OCI-LY3 (cell line): ENCODE measurements at regions not wholly inside any gene's neighbourhood (a gene's known extent, or its start where the extent isn't known, plus 50 kb on each side); places are given as distances from the start of the nearest gene placed in this dataset.

Experiments
- CTCF ChIP-seq: fragments of 200-600, 300-600 bp; sonication (generic); IDR thresholded peaks from 2 replicates; pipeline ENCODE4 v1.5.1; 2014; ENCODE audit warnings: antibody characterized with exemption, low read length, low read depth
- EZH2phosphoT487 ChIP-seq: fragments of 200-600 bp; shearing (Covaris generic); IDR thresholded peaks from 2 replicates; pipeline ENCODE4 v1.6.1; 2018; ENCODE audit warnings: antibody characterized with exemption, mixed run types, low read depth

- TF ChIP-seq CTCF (no peak), EZH2phosphoT487 (no peak)
These were observed 76.4 kb upstream of the ZEB2 start for GRCh38 chr2:144596073-144596871.
